GM13976 (cell line): ENCODE measurements at regions not wholly inside any gene's neighbourhood (a gene's known extent, or its start where the extent isn't known, plus 50 kb on each side); places are given as distances from the start of the nearest gene placed in this dataset.

ENCODE experiments used
- DNase-seq: peaks from one replicate; pipeline ENCODE4 v3.0.0; 2012; ENCODE audit warnings: low spot score
- in situ Hi-C: fragments of 300-500 bp; cut with MboI; formaldehyde crosslinking; loops from one replicate; pipeline ENCODE4 v1.12.0; 2022; ENCODE audit warnings: low sequenced_read_pairs, mixed read lengths, inconsistent platforms; ENCODE audit not compliant: unreplicated experiment
- TF ChIP-seq, protein P1 (sequence below): IDR thresholded peaks from 2 replicates; pipeline ENCODE4 v1.5.1; 2012; ENCODE audit warnings: borderline replicate concordance, mild to moderate bottlenecking; ENCODE audit not compliant: insufficient read depth; ENCODE audit errors: extremely low read depth, missing control alignments, control extremely low read depth

DNA sequence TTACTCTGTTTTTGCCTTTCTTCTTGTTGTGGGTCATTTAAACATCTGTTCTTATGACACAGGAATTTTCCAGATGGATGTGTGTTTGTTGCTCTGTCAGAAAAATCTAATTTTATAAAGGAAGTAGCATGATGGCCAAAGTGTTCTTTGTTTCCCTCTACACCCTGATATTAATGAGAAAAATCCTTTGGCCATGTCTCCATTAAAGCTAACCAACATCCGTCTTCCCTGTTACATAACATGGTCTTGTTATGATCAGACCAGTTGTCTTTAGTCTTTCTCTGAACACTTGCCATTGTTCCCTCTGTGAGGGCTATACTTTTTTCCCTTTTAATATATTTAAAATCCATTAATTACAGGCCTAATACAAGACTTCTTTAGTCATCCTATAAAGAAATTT lies 142.2 kb upstream of the SPRY2 start:
- in situ Hi-C loops, result no loop called here
- TF ChIP-seq, protein P1, sequence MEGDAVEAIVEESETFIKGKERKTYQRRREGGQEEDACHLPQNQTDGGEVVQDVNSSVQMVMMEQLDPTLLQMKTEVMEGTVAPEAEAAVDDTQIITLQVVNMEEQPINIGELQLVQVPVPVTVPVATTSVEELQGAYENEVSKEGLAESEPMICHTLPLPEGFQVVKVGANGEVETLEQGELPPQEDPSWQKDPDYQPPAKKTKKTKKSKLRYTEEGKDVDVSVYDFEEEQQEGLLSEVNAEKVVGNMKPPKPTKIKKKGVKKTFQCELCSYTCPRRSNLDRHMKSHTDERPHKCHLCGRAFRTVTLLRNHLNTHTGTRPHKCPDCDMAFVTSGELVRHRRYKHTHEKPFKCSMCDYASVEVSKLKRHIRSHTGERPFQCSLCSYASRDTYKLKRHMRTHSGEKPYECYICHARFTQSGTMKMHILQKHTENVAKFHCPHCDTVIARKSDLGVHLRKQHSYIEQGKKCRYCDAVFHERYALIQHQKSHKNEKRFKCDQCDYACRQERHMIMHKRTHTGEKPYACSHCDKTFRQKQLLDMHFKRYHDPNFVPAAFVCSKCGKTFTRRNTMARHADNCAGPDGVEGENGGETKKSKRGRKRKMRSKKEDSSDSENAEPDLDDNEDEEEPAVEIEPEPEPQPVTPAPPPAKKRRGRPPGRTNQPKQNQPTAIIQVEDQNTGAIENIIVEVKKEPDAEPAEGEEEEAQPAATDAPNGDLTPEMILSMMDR, result no peak
- DNase-seq, result no peak

DNA sequence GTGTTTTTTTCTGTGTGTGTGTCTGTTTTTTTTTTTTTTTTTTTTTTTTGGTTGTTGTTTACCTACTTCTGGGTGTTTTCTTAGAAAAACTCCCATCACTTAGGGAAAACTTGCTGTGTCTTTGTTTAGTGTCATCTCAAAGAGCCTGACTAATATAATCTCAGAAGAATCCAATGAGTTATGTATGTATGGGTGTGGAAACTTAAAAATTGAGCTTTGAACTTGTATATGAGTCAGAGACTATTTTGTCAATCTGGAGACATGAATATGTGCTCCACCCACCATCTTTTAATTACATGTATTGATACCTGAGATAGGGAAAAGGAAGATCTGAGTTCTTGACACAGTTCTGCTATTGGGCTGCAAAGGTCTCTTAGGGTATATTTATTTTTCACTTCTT lies 140.7 kb upstream of the SPRY2 start:
- no peak for DNase-seq
- in situ Hi-C loops, result no loop called here
- TF ChIP-seq, protein P1, result no peak

DNA sequence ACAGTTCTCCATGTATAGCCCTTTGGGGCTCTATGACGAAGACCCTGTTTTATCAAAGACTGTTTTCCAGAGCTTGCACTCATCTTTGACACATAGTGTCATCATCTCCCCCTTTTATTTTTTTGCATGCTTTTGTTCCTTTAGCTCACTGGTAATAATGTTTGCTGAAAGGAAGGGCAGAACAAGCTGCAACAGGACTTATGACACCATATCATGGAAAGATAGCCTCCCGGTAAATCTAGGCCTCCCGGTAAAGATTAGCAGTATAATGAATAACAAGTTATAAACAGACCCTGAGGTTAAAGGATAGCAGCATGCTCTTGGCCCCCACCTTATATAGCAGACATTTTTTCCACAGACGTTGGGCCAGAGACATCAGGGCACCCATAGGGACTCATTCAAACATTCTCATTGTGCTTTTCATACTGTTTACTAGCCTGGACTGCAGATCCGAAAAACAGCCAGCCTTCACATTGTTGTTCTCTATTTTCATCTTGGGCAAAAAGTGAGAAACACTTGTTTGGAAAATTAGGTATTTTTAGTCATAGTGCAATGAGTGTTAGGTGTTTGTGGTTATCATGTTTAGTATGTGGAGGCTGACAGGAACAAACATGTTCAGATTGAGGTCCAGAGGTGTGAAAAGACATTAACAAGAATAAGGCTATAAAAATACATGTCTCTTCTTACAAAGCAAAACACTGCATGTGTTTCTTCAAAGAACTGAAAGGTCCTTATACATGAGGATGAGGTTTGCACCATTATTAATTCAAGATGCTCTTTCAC lies 136.9 kb upstream of the SPRY2 start:
- in situ Hi-C loops, result no loop called here
- no peak for DNase-seq
- TF ChIP-seq, protein P1, result no peak

DNA sequence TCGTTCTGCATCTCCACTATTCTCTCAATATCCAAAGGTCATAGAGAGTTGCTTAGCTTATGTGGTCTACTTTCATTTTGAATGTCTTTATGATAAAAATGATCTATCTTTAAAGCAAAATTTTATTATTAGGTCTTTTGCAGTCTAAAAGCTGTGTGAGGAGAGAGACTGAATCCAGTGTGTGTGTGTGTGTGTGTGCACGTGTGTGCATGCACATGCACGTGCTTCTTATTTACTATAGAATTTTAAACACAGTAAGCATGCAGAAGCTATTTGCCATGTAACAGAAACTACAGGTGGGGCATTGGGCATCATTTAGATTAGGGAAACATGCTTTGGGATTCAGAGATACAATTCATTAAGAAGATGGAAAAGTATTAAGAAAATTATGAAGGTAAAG lies 136.0 kb upstream of the SPRY2 start:
- in situ Hi-C loops, result no loop called here
- TF ChIP-seq, protein P1, result no peak

DNA sequence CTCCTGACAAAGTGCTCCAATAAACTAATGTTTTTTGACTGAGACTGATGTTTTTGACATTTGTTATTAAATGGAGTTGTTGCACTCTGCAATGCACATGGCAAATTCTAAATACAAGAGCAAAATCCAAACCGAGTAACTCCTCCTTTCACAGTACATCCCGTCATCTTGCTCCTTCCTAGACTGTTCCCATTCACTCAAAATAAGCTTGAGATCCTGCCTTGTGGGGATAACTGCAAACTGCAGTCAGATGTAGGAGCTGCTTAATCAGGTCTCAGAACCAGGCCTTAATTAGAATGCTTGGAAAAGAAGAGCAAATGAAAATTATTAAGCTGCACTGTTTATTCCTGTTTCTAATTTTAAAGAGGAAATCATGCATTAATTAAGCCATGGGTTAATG lies 134.8 kb upstream of the SPRY2 start:
- no peak for DNase-seq
- TF ChIP-seq, protein P1, result no peak
- in situ Hi-C loops, result no loop called here

More for the DNA sequence above, 136.0 kb upstream of the SPRY2 start:
- no peak for DNase-seq

DNA sequence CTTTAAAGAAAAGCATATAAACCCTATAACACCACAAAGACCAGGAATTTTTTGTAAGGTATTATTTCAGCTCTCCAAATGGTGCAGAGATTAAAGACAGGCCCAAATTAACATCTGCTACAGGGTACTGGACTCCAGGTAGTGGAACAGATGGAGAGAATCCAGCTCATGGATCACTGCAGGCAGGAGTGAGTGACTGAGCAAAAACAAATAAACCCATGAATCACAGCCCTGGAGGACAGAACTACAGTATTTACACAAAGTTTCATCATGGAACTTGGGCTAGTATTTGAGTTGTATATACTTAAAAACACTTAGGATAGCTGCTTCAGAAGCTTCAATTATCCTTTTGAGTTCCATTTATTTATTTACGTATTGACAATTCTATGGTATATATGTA lies 132.8 kb upstream of the SPRY2 start:
- no peak for DNase-seq
- TF ChIP-seq, protein P1, result no peak
- in situ Hi-C loops, result no loop called here
